Right atrium auricular region (tissue), 2 donors: ENCODE measurements at regions not wholly inside any gene's neighbourhood (a gene's known extent, or its start where the extent isn't known, plus 50 kb on each side); places are given as distances from the start of the nearest gene placed in this dataset.

Experiments used
- DNase-seq: peaks from one replicate; pipeline ENCODE4 v3.0.0-alpha.2; 2019; ENCODE audit warnings: low spot score
- H3K27ac ChIP-seq, 2 donors: fragments of 200-600 bp; sonication (generic); 1 replicate in 1 of 2; 2 replicates in 1 of 2; pipeline ENCODE4 v1.5.1; 2016 to 2019
- H3K27me3 ChIP-seq, 2 donors: fragments of 200-600 bp; sonication (generic); one replicate each; pipeline versions ENCODE4 v1.5.1 to v1.6.0; 2017 to 2019
- H3K36me3 ChIP-seq: fragments of 200-600 bp; sonication (generic); one replicate; pipeline ENCODE4 v1.5.1; 2016
- H3K4me1 ChIP-seq, 2 donors: fragments of 200-600 bp; sonication (generic); one replicate each; pipeline versions ENCODE4 v1.5.1 to v1.6.0; 2017 to 2019
- H3K4me3 ChIP-seq, 2 donors: fragments of 200-600 bp; sonication (generic); 1 replicate in 1 of 2; 2 replicates in 1 of 2; pipeline ENCODE4 v1.5.1; 2017 to 2019; ENCODE audit warnings: mild to moderate bottlenecking in 1 of 2, moderate library complexity in 1 of 2
- H3K9me3 ChIP-seq, 2 donors: fragments of 200-600 bp; sonication (generic); one replicate each; pipeline ENCODE4 v1.5.1; 2019
- CTCF ChIP-seq, 2 donors: fragments of 200-600 bp; sonication (generic); IDR thresholded peaks; one replicate each; pipeline ENCODE4 v1.5.1; 2019; ENCODE audit warnings: antibody characterized with exemption in 2 of 2

GRCh38 chr5:73296772-73297171 is 123.8 kb downstream of the TMEM174 start:
- Histone ChIP-seq H3K27me3 (peaks cover 27 to 44% of the 10 kb centered on the region in 2 donors), H3K4me1 (peaks cover 0 to 26% of the 10 kb centered on the region in 2 donors), H3K9me3 (no peaks in the 10 kb centered on the region), H3K36me3 (no peaks in the 10 kb centered on the region), H3K4me3 (no peak overlapping the region), H3K27ac (no peak overlapping the region)
- no peak for DNase-seq
- no peak for TF ChIP-seq CTCF (IDR thresholded peaks at IDR 0.05)

GRCh38 chr5:73295921-73296320 is 122.9 kb downstream of the TMEM174 start:
- peaks cover 19 to 40% of the 10 kb centered on the region in 2 donors for H3K27me3 ChIP-seq
- DNase-seq = no peak
- H3K4me3 ChIP-seq = no peak overlapping the region
- H3K9me3 ChIP-seq = no peaks in the 10 kb centered on the region
- H3K4me1 ChIP-seq = peaks cover 0 to 24% of the 10 kb centered on the region in 2 donors
- no peak overlapping the region for H3K27ac ChIP-seq
- no peak for TF ChIP-seq CTCF (IDR thresholded peaks at IDR 0.05)
- no peaks in the 10 kb centered on the region for H3K36me3 ChIP-seq

GRCh38 chr5:73295447-73295846 is 122.5 kb downstream of the TMEM174 start:
- Histone ChIP-seq H3K4me3 (no peak overlapping the region), H3K27me3 (peaks cover 15 to 35% of the 10 kb centered on the region in 2 donors), H3K27ac (no peak overlapping the region), H3K4me1 (peaks cover 0 to 19% of the 10 kb centered on the region in 2 donors), H3K9me3 (no peaks in the 10 kb centered on the region), H3K36me3 (no peaks in the 10 kb centered on the region)
- DNase-seq = no peak
- TF ChIP-seq CTCF (IDR thresholded peaks at IDR 0.05) = no peak

GRCh38 chr5:73292816-73293459 is 119.9 kb downstream of the TMEM174 start:
- H3K27ac ChIP-seq = no peak overlapping the region
- peaks cover 0 to 10% of the 10 kb centered on the region in 2 donors for H3K27me3 ChIP-seq
- no peak for DNase-seq
- no peak overlapping the region for H3K4me3 ChIP-seq
- peaks cover 0 to under 1% of the 10 kb centered on the region in 2 donors for H3K4me1 ChIP-seq
- no peaks in the 10 kb centered on the region for H3K36me3 ChIP-seq
- TF ChIP-seq CTCF (IDR thresholded peaks at IDR 0.05) = no peak
- H3K9me3 ChIP-seq = no peaks in the 10 kb centered on the region

GRCh38 chr5:73291873-73292272 is 118.9 kb downstream of the TMEM174 start:
- Histone ChIP-seq H3K4me3 (no peak overlapping the region), H3K36me3 (no peaks in the 10 kb centered on the region), H3K27ac (no peak overlapping the region), H3K4me1 (no peaks in the 10 kb centered on the region), H3K27me3 (peaks cover 0 to 7% of the 10 kb centered on the region in 2 donors), H3K9me3 (no peaks in the 10 kb centered on the region)
- no peak for TF ChIP-seq CTCF (IDR thresholded peaks at IDR 0.05)
- no peak for DNase-seq

- H3K27me3 ChIP-seq = peaks cover 0 to 7% of the 10 kb centered on the region in 2 donors
- no peak for TF ChIP-seq CTCF (IDR thresholded peaks at IDR 0.05)
- no peak for DNase-seq
- H3K27ac ChIP-seq = no peak overlapping the region
- no peaks in the 10 kb centered on the region for H3K4me1 ChIP-seq
- no peak overlapping the region for H3K4me3 ChIP-seq
- H3K9me3 ChIP-seq = no peaks in the 10 kb centered on the region
- H3K36me3 ChIP-seq = no peaks in the 10 kb centered on the region
Observed at GRCh38 chr5:73290242-73290641, 117.2 kb downstream of the TMEM174 start.
